Endothelial cell of umbilical vein (primary cell): ENCODE measurements at regions not wholly inside any gene's neighbourhood (a gene's known extent, or its start where the extent isn't known, plus 50 kb on each side); places are given as distances from the start of the nearest gene placed in this dataset.
A peak's percentile ranks its signal among the peaks of the same experiment; 100 is the strongest.

Experiments used
- BruUV-seq: library from RNA; stranded (reverse); fragments of 400-500 nt; replicated peaks from 2 replicates; lab custom pipeline; 2021; lab: Mats Ljungman, UMichigan
- CTCF ChIA-PET: fragments of 300-600, 350-600 bp; sonication (Branson Sonifier 250); formaldehyde crosslinking; loops from one replicate; lab custom pipeline; 2021; ENCODE audit warnings: antibody characterized with exemption, inconsistent platforms; lab: Charles Lee
- POLR2A ChIA-PET: fragments of 300-600, 350-600 bp; sonication (Branson Sonifier 250); formaldehyde crosslinking; loops from one replicate; lab custom pipeline; 2021; ENCODE audit warnings: antibody characterized with exemption, inconsistent platforms; lab: Charles Lee
- DNase-seq: peaks from one replicate; pipeline ENCODE4 v3.0.0-alpha.2; 2011; ENCODE audit warnings: low read depth, low spot score
- FAIRE-seq: peaks from 2 replicates; lab custom pipeline; 2011; peaks lifted over from hg19 to GRCh38; lab: Jason Lieb, UNC
- H2AFZ ChIP-seq: 2 replicates; pipeline ENCODE4 v1.6.0; 2012; ENCODE audit warnings: low read depth, low read length, control low read depth, inconsistent platforms
- H3K27ac ChIP-seq: 2 replicates; pipeline ENCODE4 v1.5.1; 2011; ENCODE audit warnings: low read depth, mild to moderate bottlenecking, control low read depth, low read length, moderate library complexity; ENCODE audit not compliant: insufficient read depth
- H3K27me3 ChIP-seq, 2 experiments: 2 replicates each; pipeline versions ENCODE4 v1.6.0 to v1.6.1; 2011; ENCODE audit warnings: low read length in 2 of 2, mixed read lengths in 1 of 2; ENCODE audit not compliant: control insufficient read depth in 2 of 2, insufficient read depth in 2 of 2
- H3K36me3 ChIP-seq, 2 experiments: 2 replicates in 1 of 2; 3 replicates in 1 of 2; pipeline ENCODE4 v1.5.1; 2011; ENCODE audit warnings: low read length in 2 of 2, mild to moderate bottlenecking in 1 of 2, moderate library complexity in 1 of 2; ENCODE audit not compliant: control insufficient read depth in 2 of 2, insufficient read depth in 2 of 2; ENCODE audit errors: extremely low read depth in 1 of 2
- H3K4me1 ChIP-seq: 3 replicates; pipeline ENCODE4 v1.5.1; 2011; ENCODE audit warnings: mild to moderate bottlenecking, low read length; ENCODE audit not compliant: control insufficient read depth, insufficient read depth; ENCODE audit errors: extremely low read depth
- H3K4me2 ChIP-seq: 2 replicates; pipeline ENCODE4 v1.6.1; 2011; ENCODE audit warnings: low read length, control low read depth, mixed read lengths; ENCODE audit not compliant: insufficient read depth
- H3K4me3 ChIP-seq, 3 experiments: fragments of 200-600 bp in 1 of 3; sonication (generic), shearing (Covaris generic) in 1 of 3; replicated peaks in 1 of 3; 2 replicates each; pipeline ENCODE4 v1.5.1; 2011 to 2016; ENCODE audit warnings: control low read depth in 3 of 3, low read length in 3 of 3, mild to moderate bottlenecking in 2 of 3, inconsistent platforms in 1 of 3, low read depth in 1 of 3, moderate library complexity in 1 of 3; ENCODE audit not compliant: insufficient read depth in 1 of 3
- H3K79me2 ChIP-seq: 2 replicates; pipeline ENCODE4 v1.6.0; 2012; ENCODE audit warnings: low read length, inconsistent platforms; ENCODE audit not compliant: control insufficient read depth, insufficient read depth
- H3K9ac ChIP-seq: replicated peaks from 2 replicates; pipeline ENCODE3; 2011; ENCODE audit warnings: low read length, control low read depth; ENCODE audit not compliant: insufficient read depth; ENCODE audit errors: extremely low read depth
- H3K9me1 ChIP-seq: replicated peaks from 3 replicates; pipeline ENCODE4 v1.6.0; 2011; ENCODE audit warnings: mild to moderate bottlenecking, low read length; ENCODE audit not compliant: control insufficient read depth, insufficient read depth; ENCODE audit errors: extremely low read depth
- H3K9me3 ChIP-seq: replicated peaks from 2 replicates; pipeline ENCODE4 v1.5.1; 2012; ENCODE audit warnings: low read length, inconsistent platforms; ENCODE audit not compliant: control insufficient read depth, insufficient read depth
- H4K20me1 ChIP-seq: replicated peaks from 2 replicates; pipeline ENCODE3; 2011; ENCODE audit warnings: mild to moderate bottlenecking, low read length; ENCODE audit not compliant: control insufficient read depth, insufficient read depth; ENCODE audit errors: extremely low read depth
- EZH2 ChIP-seq: IDR thresholded peaks from 2 replicates; pipeline ENCODE4 v1.6.1; 2012; ENCODE audit warnings: borderline replicate concordance, low read depth, mild to moderate bottlenecking, moderate library complexity, low read length, inconsistent platforms; ENCODE audit not compliant: severe bottlenecking
- GATA2 ChIP-seq: IDR thresholded peaks from 2 replicates; pipeline ENCODE4 v1.7.0; 2011; ENCODE audit warnings: low read depth, mild to moderate bottlenecking, moderate library complexity, mixed read lengths, low read length; ENCODE audit not compliant: insufficient read length, insufficient read depth
- dilution Hi-C: fragments of 300-500 bp; cut with MboI; formaldehyde crosslinking; loops from one replicate; pipeline ENCODE4 v1.15.0; 2019; ENCODE audit warnings: low sequenced_read_pairs; ENCODE audit not compliant: extremely low pct_ligation_motif_present
- intact Hi-C: fragments of 100-400 bp; cut with micrococcal nuclease; formaldehyde crosslinking; loops from one replicate; pipeline ENCODE4 v1.10.0; 2022
- TF ChIP-seq, protein P1 (sequence below): IDR thresholded peaks from 2 replicates; pipeline ENCODE4 v1.6.1; 2011; ENCODE audit not compliant: insufficient read depth, insufficient read length

GRCh38 chr20:10985536-10985935 lies 311.7 kb upstream of the JAG1 start:
- Histone ChIP-seq H3K9me3 (no peaks in the 10 kb centered on the region), H3K79me2 (no peaks in the 10 kb centered on the region), H2AFZ (no peak overlapping the region), H4K20me1 (no peaks in the 10 kb centered on the region), H3K9me1 (no peaks in the 10 kb centered on the region), H3K9ac (no peak overlapping the region), H3K27ac (no peak overlapping the region), H3K4me3 (no peak overlapping the region), H3K27me3 (no peaks in the 10 kb centered on the region), H3K36me3 (no peaks in the 10 kb centered on the region), H3K4me1 (no peaks in the 10 kb centered on the region), H3K4me2 (no peak overlapping the region)
- ChIA-PET POLR2A (no interaction called here), CTCF (interaction anchor here (0.6 kb wide), 1 partner anchor 15 kb away, joined by 3 read pairs; no protein-coding TSS in a partner anchor)
- dilution Hi-C loops (no loop called here), intact Hi-C loops (no loop called here)
- TF ChIP-seq, protein P1, sequence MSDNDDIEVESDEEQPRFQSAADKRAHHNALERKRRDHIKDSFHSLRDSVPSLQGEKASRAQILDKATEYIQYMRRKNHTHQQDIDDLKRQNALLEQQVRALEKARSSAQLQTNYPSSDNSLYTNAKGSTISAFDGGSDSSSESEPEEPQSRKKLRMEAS: no peak
- DNase-seq (peak; percentile 18), FAIRE-seq (no peak)
- no TSS peak for BruUV-seq

DNA sequence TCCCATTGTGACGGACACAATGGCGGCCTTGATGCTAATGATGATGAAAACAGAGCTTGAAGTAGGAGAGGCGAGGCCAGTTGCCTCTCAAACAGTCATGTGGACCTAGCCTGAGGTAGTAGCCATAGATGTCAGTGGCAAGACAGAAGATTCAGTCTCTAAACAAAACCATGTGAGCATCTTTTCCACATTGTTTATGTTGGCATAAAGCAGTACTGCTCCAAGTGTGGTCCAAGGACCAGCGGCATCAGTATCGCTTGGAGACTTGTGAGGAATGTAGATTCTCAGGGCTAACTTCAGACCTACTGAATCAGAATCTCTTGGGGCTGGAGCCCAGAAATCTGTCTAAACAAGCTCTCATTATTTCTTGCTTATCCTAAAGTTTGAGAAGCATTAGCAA lies 312.8 kb upstream of the JAG1 start:
- no peak overlapping the region for H3K4me3 ChIP-seq
- no peak overlapping the region for H2AFZ ChIP-seq
- H3K9ac ChIP-seq: no peak overlapping the region
- no peaks in the 10 kb centered on the region for H3K36me3 ChIP-seq
- BruUV-seq: no TSS peak
- H3K9me3 ChIP-seq: no peaks in the 10 kb centered on the region
- no peaks in the 10 kb centered on the region for H4K20me1 ChIP-seq
- DNase-seq (no peak), FAIRE-seq (no peak)
- intact Hi-C loops: no loop called here
- no peaks in the 10 kb centered on the region for H3K9me1 ChIP-seq
- no peak overlapping the region for H3K4me2 ChIP-seq
- H3K27ac ChIP-seq: no peak overlapping the region
- ChIA-PET CTCF (no interaction called here), POLR2A (no interaction called here)
- no peak for TF ChIP-seq GATA2
- TF ChIP-seq EZH2: no peak
- H3K27me3 ChIP-seq: no peaks in the 10 kb centered on the region
- H3K79me2 ChIP-seq: no peaks in the 10 kb centered on the region
- H3K4me1 ChIP-seq: no peaks in the 10 kb centered on the region
- dilution Hi-C loops: no loop called here
